ENCODE measurements at regions not wholly inside any gene's neighbourhood (a gene's known extent, or its start where the extent isn't known, plus 50 kb on each side); places are given as distances from the start of the nearest gene placed in this dataset.

- Histone ChIP-seq H3K27me3 (no peaks in the 10 kb centered on the region), H3K9me3 (peaks cover 0 to 30% of the 10 kb centered on the region in 2 donors), H3K27ac (no peak overlapping the region), H3K4me1 (no peaks in the 10 kb centered on the region), H3K4me3 (no peak overlapping the region), H3K36me3 (no peaks in the 10 kb centered on the region)
- no peak for DNase-seq (ENCODE audit: low spot score)
- TF ChIP-seq CTCF (IDR thresholded peaks at IDR 0.05) = no peak
Observed at GRCh38 chr20:63108247-63108646, 101.5 kb upstream of the BHLHE23 start.

DNA sequence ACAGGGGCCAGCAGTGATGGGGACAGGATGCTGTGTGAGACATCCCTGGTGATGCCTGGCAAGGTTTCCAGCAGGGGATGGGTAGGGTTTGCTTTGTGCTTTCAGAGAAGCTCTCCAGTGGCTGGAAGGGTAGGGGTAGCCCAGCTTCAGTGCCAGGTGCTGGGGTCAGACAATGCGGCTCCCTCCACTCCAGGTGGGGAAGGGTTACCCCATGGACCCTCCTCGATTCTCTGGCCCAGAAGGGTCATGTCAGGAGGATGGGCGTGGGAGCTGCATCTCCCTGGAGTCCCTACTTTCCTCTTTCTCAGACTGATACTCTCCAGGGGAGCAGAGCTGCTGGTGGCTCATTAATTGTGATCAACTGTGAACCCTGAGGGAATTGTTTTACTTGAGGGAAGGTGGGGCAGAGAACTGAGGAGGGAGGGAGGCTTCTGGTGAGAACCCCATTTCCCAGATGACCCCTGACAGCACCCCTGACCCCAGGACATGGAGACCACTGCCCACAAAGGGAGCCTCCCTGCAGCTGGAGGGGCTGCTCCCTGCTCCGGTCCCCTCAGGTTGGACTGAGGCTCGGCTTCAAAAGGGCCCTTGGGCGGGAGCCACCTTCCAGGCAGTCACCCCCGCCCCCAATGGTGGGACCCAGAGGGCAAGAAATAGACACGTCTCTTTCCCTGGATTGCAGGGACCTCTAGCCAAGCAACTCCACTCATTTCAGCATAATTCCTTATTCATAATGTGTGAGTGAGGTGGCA is 100.9 kb upstream of the BHLHE23 start:
- DNase-seq (ENCODE audit: low spot score) = no peak
- Histone ChIP-seq H3K27me3 (no peaks in the 10 kb centered on the region), H3K36me3 (no peaks in the 10 kb centered on the region), H3K27ac (no peak overlapping the region), H3K4me1 (peaks cover 0 to 5% of the 10 kb centered on the region in 2 donors), H3K4me3 (no peak overlapping the region), H3K9me3 (peaks cover 0 to 30% of the 10 kb centered on the region in 2 donors)
- no peak for TF ChIP-seq CTCF (IDR thresholded peaks at IDR 0.05)

DNA sequence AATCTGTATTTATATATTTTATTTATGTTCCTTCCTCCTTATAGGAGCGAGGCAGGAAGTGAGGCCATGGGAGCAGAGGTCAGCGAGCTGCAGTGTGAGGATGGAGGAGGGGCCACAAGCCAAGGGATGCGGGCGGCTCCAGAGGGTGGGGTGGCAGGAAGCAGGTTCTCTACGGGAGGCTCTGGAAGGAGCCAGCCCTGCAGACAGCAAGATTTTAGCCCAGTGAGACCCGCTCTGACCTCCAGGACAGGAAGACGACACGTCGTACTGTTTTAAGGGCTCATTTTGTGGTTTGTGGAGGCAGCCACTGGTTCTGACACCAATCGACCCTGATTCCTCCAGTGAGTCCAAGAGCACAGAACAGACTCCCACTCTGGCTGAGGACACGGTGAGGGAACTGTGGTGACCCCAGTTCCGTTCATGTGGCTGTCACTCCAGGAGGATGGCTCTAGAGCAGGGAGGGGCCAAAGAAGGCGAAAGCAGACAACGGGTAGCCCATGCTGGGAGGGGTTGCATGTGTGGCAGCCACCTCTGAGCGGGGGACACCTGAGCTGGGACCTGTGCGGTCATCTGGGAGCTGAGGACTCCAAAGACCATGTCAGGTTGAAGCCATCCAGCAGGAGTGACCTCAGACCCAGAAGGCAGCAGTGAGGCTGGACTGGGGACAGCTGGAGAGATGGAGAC is 100.1 kb upstream of the BHLHE23 start:
- Histone ChIP-seq H3K9me3 (peaks cover 0 to 30% of the 10 kb centered on the region in 2 donors), H3K4me3 (no peak overlapping the region), H3K27me3 (no peaks in the 10 kb centered on the region), H3K4me1 (peaks cover 0 to 12% of the 10 kb centered on the region in 2 donors), H3K36me3 (no peaks in the 10 kb centered on the region), H3K27ac (no peak overlapping the region)
- no peak for DNase-seq (ENCODE audit: low spot score)
- TF ChIP-seq CTCF (IDR thresholded peaks at IDR 0.05) = no peak

DNA sequence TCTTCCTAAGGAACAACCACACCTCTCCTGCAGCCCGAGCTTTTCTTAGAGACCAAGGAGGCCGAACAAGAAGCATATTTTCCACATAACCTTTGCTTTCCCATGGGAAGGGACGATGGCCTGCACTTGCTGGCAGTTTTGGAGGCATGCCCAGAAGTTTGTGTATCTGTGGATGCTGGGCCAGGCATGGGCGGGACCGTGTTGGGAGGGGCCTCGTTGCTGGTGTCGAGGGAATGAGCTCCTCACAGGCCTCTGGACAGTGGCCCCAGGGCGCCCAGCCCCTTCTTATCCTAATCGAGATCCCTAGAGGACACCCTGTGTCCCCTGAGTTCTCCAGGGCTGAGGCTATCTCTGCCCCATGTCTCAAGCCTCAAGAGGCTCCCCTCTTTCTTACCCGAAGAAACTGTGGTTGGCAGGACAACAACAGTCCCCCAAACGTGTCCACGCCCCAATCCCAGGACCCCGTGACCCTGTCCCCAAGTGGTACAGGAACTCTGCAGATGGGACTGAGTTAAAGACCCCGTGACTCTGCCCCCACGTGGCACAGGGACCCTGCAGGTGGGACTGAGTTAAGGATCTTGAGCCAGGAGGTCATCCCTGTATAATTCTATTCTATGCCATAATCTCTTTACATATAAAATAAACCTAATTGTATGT is 99.5 kb upstream of the BHLHE23 start:
- H3K27me3 ChIP-seq = no peaks in the 10 kb centered on the region
- H3K36me3 ChIP-seq = no peaks in the 10 kb centered on the region
- no peak overlapping the region for H3K27ac ChIP-seq
- H3K4me3 ChIP-seq = no peak overlapping the region
- no peak for TF ChIP-seq CTCF (IDR thresholded peaks at IDR 0.05)
- H3K4me1 ChIP-seq = peaks cover 0 to 15% of the 10 kb centered on the region in 2 donors
- peaks cover 0 to 25% of the 10 kb centered on the region in 2 donors for H3K9me3 ChIP-seq
- DNase-seq (ENCODE audit: low spot score) = no peak

GRCh38 chr20:63105211-63106107 is 98.7 kb upstream of the BHLHE23 start:
- H3K36me3 ChIP-seq = no peaks in the 10 kb centered on the region
- peaks cover 0 to 4% of the 10 kb centered on the region in 2 donors for H3K27me3 ChIP-seq
- H3K4me3 ChIP-seq = no peak overlapping the region
- TF ChIP-seq CTCF (IDR thresholded peaks at IDR 0.05) = no peak
- peaks cover 0 to 23% of the 10 kb centered on the region in 2 donors for H3K9me3 ChIP-seq
- DNase-seq (ENCODE audit: low spot score) = no peak
- H3K4me1 ChIP-seq = peaks cover 0 to 15% of the 10 kb centered on the region in 2 donors
- H3K27ac ChIP-seq = no peak overlapping the region
